ENCODE measurements at regions not wholly inside any gene's neighbourhood (a gene's known extent, or its start where the extent isn't known, plus 50 kb on each side); places are given as distances from the start of the nearest gene placed in this dataset.

GRCh38 chr5:136811086-136811485 is 445.7 kb upstream of the TRPC7 start:
- peak in 1 of 2 donors; percentile 11 for DNase-seq
- intact Hi-C loops (cut with DNase I; ENCODE audit: low total_unique reads), result no loop called here

GRCh38 chr5:136810261-136810801 is 445.0 kb upstream of the TRPC7 start:
- DNase-seq, result no peak
- Histone ChIP-seq H3K27ac (no peak overlapping the region), H3K9me3 (no peaks in the 10 kb centered on the region), H3K4me3 (no peak overlapping the region), H3K36me3 (no peaks in the 10 kb centered on the region), H3K27me3 (no peaks in the 10 kb centered on the region), H3K4me1 (no peaks in the 10 kb centered on the region)
- intact Hi-C loops (cut with DNase I; ENCODE audit: low total_unique reads), result no loop called here
- 64 to 75% (median 69%) methylated on average over 5 of the region's 5 CpGs for WGBS, 5 donors
- TF ChIP-seq POLR2AphosphoS5 (IDR thresholded peaks at IDR 0.05) (no peak), CTCF (IDR thresholded peaks at IDR 0.05) (no peak), POLR2A (IDR thresholded peaks at IDR 0.05) (no peak), EP300 (IDR thresholded peaks at IDR 0.05) (no peak)

More at GRCh38 chr5:136811086-136811485, 445.7 kb upstream of the TRPC7 start:
- TF ChIP-seq EP300 (IDR thresholded peaks at IDR 0.05) (no peak), POLR2AphosphoS5 (IDR thresholded peaks at IDR 0.05) (no peak), CTCF (IDR thresholded peaks at IDR 0.05) (no peak), POLR2A (IDR thresholded peaks at IDR 0.05) (no peak)
- WGBS, 5 donors, result 58 to 67% (median 60%) methylated on average over 3 of the region's 3 CpGs
- Histone ChIP-seq H3K36me3 (no peaks in the 10 kb centered on the region), H3K4me3 (no peak overlapping the region), H3K27ac (no peak overlapping the region), H3K9me3 (no peaks in the 10 kb centered on the region), H3K4me1 (no peaks in the 10 kb centered on the region), H3K27me3 (no peaks in the 10 kb centered on the region)

DNA sequence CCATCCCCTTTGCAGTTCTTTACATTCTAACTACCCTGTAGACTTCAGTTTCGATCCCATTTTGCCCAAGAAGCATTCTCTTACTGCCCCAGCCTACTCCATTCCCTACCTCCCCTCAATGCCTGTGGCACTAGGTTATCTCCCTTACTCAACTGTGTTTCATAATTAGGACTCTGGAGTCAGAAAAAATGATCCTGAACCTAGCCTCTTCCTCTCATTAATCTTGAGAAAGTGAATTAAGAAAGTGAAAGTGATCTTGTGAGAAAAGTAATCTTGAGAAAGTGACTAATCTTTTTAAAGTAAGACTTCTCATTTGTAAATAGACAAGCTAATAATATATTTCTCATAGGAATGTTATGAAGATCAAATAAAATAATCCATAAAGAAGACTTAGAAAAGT is 444.0 kb upstream of the TRPC7 start:
- no peak overlapping the region for H3K4me3 ChIP-seq
- 56 to 70% (median 61%) methylated on average over 1 of the region's 1 CpG for WGBS, 5 donors
- no peaks in the 10 kb centered on the region for H3K27me3 ChIP-seq
- H3K9me3 ChIP-seq, result no peaks in the 10 kb centered on the region
- H3K27ac ChIP-seq, result no peak overlapping the region
- no peak for DNase-seq
- no peaks in the 10 kb centered on the region for H3K36me3 ChIP-seq
- TF ChIP-seq POLR2A (IDR thresholded peaks at IDR 0.05) (no peak), EP300 (IDR thresholded peaks at IDR 0.05) (no peak), CTCF (IDR thresholded peaks at IDR 0.05) (no peak), POLR2AphosphoS5 (IDR thresholded peaks at IDR 0.05) (no peak)
- no peaks in the 10 kb centered on the region for H3K4me1 ChIP-seq
- intact Hi-C loops (cut with DNase I; ENCODE audit: low total_unique reads), result no loop called here

DNA sequence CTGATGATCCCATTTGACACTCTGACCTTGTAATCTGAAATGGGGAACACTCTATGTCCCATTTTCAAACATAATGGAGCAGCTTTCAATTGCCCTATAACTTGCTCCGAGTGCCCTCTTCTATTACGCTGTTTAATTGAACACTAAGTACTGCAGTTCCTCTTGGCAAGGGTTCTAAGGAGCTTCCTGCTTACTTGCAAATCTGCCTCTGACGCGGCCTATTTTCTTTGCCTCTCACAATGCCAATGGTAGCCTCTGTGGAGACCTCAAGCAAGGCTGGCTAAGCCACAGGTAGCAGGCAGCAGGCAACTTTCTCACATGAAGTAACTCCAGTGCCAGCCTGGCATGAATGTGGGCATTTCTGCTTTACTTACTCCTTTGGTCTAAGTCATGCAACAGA is 443.4 kb upstream of the TRPC7 start:
- WGBS, 5 donors, result 75 to 90% (median 84%) methylated on average over 4 of the region's 4 CpGs
- DNase-seq, result no peak
- Histone ChIP-seq H3K4me3 (no peak overlapping the region), H3K27ac (no peak overlapping the region), H3K36me3 (no peaks in the 10 kb centered on the region), H3K9me3 (no peaks in the 10 kb centered on the region), H3K27me3 (no peaks in the 10 kb centered on the region), H3K4me1 (no peaks in the 10 kb centered on the region)
- TF ChIP-seq POLR2A (IDR thresholded peaks at IDR 0.05), result no peak
- no peak for TF ChIP-seq CTCF (IDR thresholded peaks at IDR 0.05)
- TF ChIP-seq EP300 (IDR thresholded peaks at IDR 0.05), result no peak
- TF ChIP-seq POLR2AphosphoS5 (IDR thresholded peaks at IDR 0.05), result no peak
- intact Hi-C loops (cut with DNase I; ENCODE audit: low total_unique reads), result no loop called here
